ENCODE measurements at regions not wholly inside any gene's neighbourhood (a gene's known extent, or its start where the extent isn't known, plus 50 kb on each side); places are given as distances from the start of the nearest gene placed in this dataset.
"Not testable (repeated sequence)": the region's sequence is repeated elsewhere in the genome, so short reads cannot be mapped to it uniquely, and the experiment has no call there.

DNA sequence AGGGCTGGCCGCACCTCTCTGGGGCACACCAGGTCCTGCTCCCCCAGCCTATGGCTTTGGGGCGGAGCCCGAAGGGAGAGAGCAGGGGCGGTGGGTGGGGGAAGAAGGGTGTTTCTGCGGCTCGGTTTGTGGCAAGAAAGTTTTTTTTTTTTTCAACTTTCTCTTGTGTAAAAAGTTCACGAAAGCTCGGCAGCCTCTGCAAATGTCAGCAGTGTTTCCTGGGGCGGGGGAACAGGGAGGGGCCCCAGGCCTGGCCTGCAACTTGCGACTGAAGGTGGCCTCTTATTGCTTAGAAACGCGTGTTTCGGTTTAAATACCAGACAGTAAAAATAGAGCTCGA is 137.4 kb upstream of the PTPN20 start:
- H3K4me3 ChIP-seq (replicated peaks; ENCODE audit: low read depth, low read length); H3K36me3 ChIP-seq (ENCODE audit: control insufficient read depth, insufficient read depth, low read length); DNase-seq (ENCODE audit: extremely low read depth, insufficient read length); H3K27me3 ChIP-seq (replicated peaks; ENCODE audit: control insufficient read depth, insufficient read depth, low read length): not testable (repeated sequence)

DNA sequence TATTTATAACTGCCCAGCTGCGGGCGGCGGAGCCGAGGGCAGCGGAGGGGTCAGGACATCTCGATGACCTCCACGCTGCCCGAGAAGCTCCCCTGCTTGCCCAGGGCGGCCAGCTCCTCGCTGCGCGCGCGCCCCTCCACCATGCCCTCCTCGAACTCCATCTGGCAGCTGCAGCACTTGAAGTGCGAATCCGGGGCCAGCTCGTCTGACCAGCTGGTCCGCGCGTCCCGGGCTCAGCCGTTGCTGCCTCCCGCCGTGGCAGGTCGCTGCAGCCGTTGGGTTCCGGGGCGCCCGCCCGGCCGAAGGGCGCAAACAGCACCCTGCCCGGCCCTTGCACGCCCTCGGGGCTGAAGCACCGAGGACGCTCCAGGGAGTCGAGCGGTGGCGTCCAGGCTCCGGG is 136.9 kb upstream of the PTPN20 start:
- H3K4me3 ChIP-seq (replicated peaks; ENCODE audit: low read depth, low read length); H3K36me3 ChIP-seq (ENCODE audit: control insufficient read depth, insufficient read depth, low read length); DNase-seq (ENCODE audit: extremely low read depth, insufficient read length): not testable (repeated sequence)

DNA sequence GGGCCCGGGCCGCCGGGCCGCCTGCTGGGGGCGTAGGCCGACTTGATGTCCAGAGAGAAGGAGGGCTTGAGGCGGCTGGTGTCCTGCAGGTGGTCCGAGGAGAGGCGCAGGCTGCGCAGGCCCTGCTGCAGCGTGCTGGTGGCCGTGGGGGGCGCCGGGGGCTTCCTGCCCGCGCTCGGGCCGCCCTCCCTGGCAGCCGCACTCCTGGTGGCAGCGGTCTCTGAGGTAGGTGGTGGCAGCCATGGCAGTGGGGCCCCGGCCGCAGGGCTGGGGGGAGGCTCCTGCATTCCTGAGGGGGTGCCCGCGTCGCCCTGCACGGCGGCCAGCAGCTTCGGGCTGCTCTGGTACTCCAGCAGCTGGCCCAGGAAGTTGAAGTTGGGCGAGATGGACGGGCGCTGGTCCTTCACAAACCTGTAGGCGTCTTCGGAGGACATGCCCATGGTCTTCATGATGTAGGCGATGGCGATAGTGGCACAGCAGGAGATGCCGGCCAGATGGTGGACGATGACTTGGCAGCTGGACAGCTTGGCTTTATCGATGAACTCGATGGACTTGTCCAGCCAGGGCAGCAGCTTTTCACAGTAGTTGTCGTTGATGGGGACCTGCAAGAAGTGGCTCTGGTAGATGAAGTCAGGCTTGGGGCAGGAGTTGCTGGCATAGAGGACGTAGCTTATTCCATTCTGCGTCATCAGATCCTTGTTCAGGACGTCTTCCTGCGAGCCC is 136.1 kb upstream of the PTPN20 start:
- H3K4me3 ChIP-seq (replicated peaks; ENCODE audit: low read depth, low read length); H3K27me3 ChIP-seq (replicated peaks; ENCODE audit: control insufficient read depth, insufficient read depth, low read length); DNase-seq (ENCODE audit: extremely low read depth, insufficient read length); H3K36me3 ChIP-seq (ENCODE audit: control insufficient read depth, insufficient read depth, low read length): not testable (repeated sequence)

More for the DNA sequence above, 136.9 kb upstream of the PTPN20 start:
- not testable (repeated sequence) for H3K27me3 ChIP-seq (replicated peaks; ENCODE audit: control insufficient read depth, insufficient read depth, low read length)

DNA sequence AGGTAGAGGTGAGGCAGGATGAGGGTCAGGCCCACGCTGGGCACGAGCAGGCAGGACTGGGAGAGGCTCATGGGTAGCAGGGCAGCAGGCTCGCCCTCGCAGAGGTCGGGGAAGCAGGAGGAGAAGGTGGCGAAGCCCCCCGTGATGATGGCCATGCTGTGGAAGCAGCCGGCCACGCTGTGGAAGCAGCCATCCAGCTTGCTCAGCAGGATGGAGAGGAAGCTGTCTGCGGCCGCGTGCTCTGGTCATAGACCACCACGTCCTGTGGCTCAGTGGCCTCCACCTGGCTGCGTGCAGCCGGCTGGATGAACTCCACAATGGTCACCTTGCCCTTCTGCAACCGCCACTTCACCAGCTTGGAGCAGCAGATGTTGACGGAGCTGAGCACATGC is 135.6 kb upstream of the PTPN20 start:
- DNase-seq (ENCODE audit: extremely low read depth, insufficient read length); H3K36me3 ChIP-seq (ENCODE audit: control insufficient read depth, insufficient read depth, low read length); H3K27me3 ChIP-seq (replicated peaks; ENCODE audit: control insufficient read depth, insufficient read depth, low read length); H3K4me3 ChIP-seq (replicated peaks; ENCODE audit: low read depth, low read length): not testable (repeated sequence)

GRCh38 chr10:46779571-46779970 is 131.7 kb upstream of the PTPN20 start:
- H3K36me3 ChIP-seq (ENCODE audit: control insufficient read depth, insufficient read depth, low read length); DNase-seq (ENCODE audit: extremely low read depth, insufficient read length); H3K27me3 ChIP-seq (replicated peaks; ENCODE audit: control insufficient read depth, insufficient read depth, low read length); H3K4me3 ChIP-seq (replicated peaks; ENCODE audit: low read depth, low read length): not testable (repeated sequence)

DNA sequence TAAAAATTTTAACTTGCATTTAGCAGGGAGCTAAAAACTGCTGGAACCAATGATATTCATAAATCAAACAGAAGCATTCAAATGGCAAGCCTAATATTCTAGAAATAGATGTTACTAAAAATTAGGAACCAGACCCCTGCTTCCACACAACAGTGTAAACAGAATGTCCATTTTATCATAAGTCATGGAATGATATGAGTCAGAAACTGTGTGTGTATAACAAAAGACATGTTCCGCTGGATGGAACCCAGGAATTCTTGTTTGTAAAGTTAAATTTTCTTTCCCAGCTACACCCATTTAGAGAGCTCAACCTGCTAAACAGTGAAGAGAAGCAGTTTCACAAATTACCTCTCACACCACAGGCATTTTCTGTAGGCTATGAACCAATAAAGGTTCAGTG is 131.1 kb upstream of the PTPN20 start:
- not testable (repeated sequence) for H3K4me3 ChIP-seq (replicated peaks; ENCODE audit: low read depth, low read length); DNase-seq (ENCODE audit: extremely low read depth, insufficient read length); H3K27me3 ChIP-seq (replicated peaks; ENCODE audit: control insufficient read depth, insufficient read depth, low read length); H3K36me3 ChIP-seq (ENCODE audit: control insufficient read depth, insufficient read depth, low read length)

GRCh38 chr10:46781001-46781400 is 130.2 kb upstream of the PTPN20 start:
- not testable (repeated sequence) for H3K36me3 ChIP-seq (ENCODE audit: control insufficient read depth, insufficient read depth, low read length); H3K27me3 ChIP-seq (replicated peaks; ENCODE audit: control insufficient read depth, insufficient read depth, low read length); H3K4me3 ChIP-seq (replicated peaks; ENCODE audit: low read depth, low read length); DNase-seq (ENCODE audit: extremely low read depth, insufficient read length)

GRCh38 chr10:46782001-46782874 is 129.0 kb upstream of the PTPN20 start:
- DNase-seq (ENCODE audit: extremely low read depth, insufficient read length); H3K4me3 ChIP-seq (replicated peaks; ENCODE audit: low read depth, low read length); H3K36me3 ChIP-seq (ENCODE audit: control insufficient read depth, insufficient read depth, low read length); H3K27me3 ChIP-seq (replicated peaks; ENCODE audit: control insufficient read depth, insufficient read depth, low read length): not testable (repeated sequence)

DNA sequence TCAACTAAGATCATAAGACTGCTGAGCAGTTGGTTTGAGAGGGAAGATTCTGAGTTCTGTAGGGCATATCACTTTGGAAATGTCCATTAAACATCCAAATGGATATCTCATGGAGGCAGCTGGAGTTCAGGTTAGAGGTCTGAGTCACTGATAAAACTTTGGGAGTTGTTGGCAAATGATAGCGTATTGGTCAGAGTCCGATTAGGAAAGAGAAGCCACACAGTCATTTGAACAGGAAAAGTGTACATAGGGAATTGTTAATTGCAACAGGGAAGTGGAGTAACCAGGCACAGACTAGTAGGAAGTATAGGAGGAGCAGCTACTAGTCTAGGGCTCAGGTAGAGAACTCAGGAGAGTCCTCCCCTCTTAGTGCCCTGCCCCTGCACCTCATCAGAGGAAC is 126.6 kb upstream of the PTPN20 start:
- not testable (repeated sequence) for H3K27me3 ChIP-seq (replicated peaks; ENCODE audit: control insufficient read depth, insufficient read depth, low read length); DNase-seq (ENCODE audit: extremely low read depth, insufficient read length); H3K4me3 ChIP-seq (replicated peaks; ENCODE audit: low read depth, low read length); H3K36me3 ChIP-seq (ENCODE audit: control insufficient read depth, insufficient read depth, low read length)

- H3K4me3 ChIP-seq (replicated peaks; ENCODE audit: low read depth, low read length), result peak overlapping the region; percentile 40
- H3K36me3 ChIP-seq (ENCODE audit: control insufficient read depth, insufficient read depth, low read length); DNase-seq (ENCODE audit: extremely low read depth, insufficient read length); H3K27me3 ChIP-seq (replicated peaks; ENCODE audit: control insufficient read depth, insufficient read depth, low read length): not testable (repeated sequence)
Observed at GRCh38 chr10:46786125-46786517, 125.1 kb upstream of the PTPN20 start.

GRCh38 chr10:46786518-46787320 is 124.5 kb upstream of the PTPN20 start:
- H3K36me3 ChIP-seq (ENCODE audit: control insufficient read depth, insufficient read depth, low read length), result not testable (repeated sequence)
- peak; percentile 78 for DNase-seq (ENCODE audit: extremely low read depth, insufficient read length)
- H3K4me3 ChIP-seq (replicated peaks; ENCODE audit: low read depth, low read length), result peak overlapping the region; percentile 74

More at GRCh38 chr10:46786518-46787320, 124.5 kb upstream of the PTPN20 start:
- not testable (repeated sequence) for H3K27me3 ChIP-seq (replicated peaks; ENCODE audit: control insufficient read depth, insufficient read depth, low read length)

Data from GM06990 (cell line).